HepG2 (cell line): ENCODE measurements at regions not wholly inside any gene's neighbourhood (a gene's known extent, or its start where the extent isn't known, plus 50 kb on each side); places are given as distances from the start of the nearest gene placed in this dataset.

Experiments used
- ATAC-seq: fragments of 200-7000 bp; cut with Tn5 transposase; 3 replicates; pipeline ENCODE4 v1.9.1; 2020; ENCODE audit warnings: mild to moderate bottlenecking, moderate library complexity
- BruUV-seq: library from RNA; stranded (reverse); fragments of 400-500 nt; replicated peaks from 2 replicates; lab custom pipeline; 2021; lab: Mats Ljungman, UMichigan
- CTCF ChIA-PET: fragments of 300-600 bp; formaldehyde crosslinking; extraction: SDS; loops from one replicate; lab custom pipeline; 2021; ENCODE audit warnings: low total read pairs, inconsistent platforms, low intra/inter-chr PET ratio; lab: Yijun Ruan, JAX
- POLR2A ChIA-PET: fragments of 350-600 bp; sonication (Branson Sonifier 250); formaldehyde crosslinking; loops from one replicate; lab custom pipeline; 2020; ENCODE audit warnings: antibody characterized with exemption, inconsistent platforms; lab: Yijun Ruan, JAX
- DNase-seq: peaks from one replicate; pipeline ENCODE4 v3.0.0-alpha.2; 2015; ENCODE audit warnings: low spot score
- FAIRE-seq: peaks from 3 replicates; lab custom pipeline; 2011; peaks lifted over from hg19 to GRCh38; lab: Jason Lieb, UNC
- H2AFZ ChIP-seq: one replicate; pipeline ENCODE4 v1.6.1; 2011; ENCODE audit warnings: low read length, inconsistent platforms
- H3K27ac ChIP-seq: fragments of 300-600 bp; 3 replicates; pipeline ENCODE4 v1.8.0; 2011; ENCODE audit warnings: mixed run types, mild to moderate bottlenecking, mixed read lengths, low read length, inconsistent platforms; ENCODE audit not compliant: insufficient read depth; ENCODE audit errors: extremely low read length
- H3K27me3 ChIP-seq, 2 experiments: fragments of 200-600 bp in 1 of 2; 2 replicates in 1 of 2; 3 replicates in 1 of 2; pipeline versions ENCODE4 v1.6.0 to v1.8.0; 2011; ENCODE audit warnings: low read length in 2 of 2, mild to moderate bottlenecking in 2 of 2, moderate library complexity in 2 of 2, inconsistent platforms in 1 of 2; ENCODE audit not compliant: insufficient read depth in 2 of 2, control insufficient read depth in 1 of 2
- H3K36me3 ChIP-seq, 2 experiments: fragments of 200-600 bp in 1 of 2; replicated peaks in 1 of 2; 2 replicates in 1 of 2; 3 replicates in 1 of 2; pipeline versions ENCODE4 v1.5.1 to v1.8.0; 2011; ENCODE audit warnings: low read length in 2 of 2, inconsistent platforms in 1 of 2; ENCODE audit not compliant: insufficient read depth in 2 of 2, control insufficient read depth in 1 of 2
- H3K4me1 ChIP-seq: 2 replicates; pipeline ENCODE4 v1.5.1; 2012; ENCODE audit warnings: low read length, inconsistent platforms; ENCODE audit not compliant: insufficient read depth
- H3K4me2 ChIP-seq: 2 replicates; pipeline ENCODE4 v1.6.0; 2011; ENCODE audit warnings: low read depth, low read length, inconsistent platforms
- H3K4me3 ChIP-seq, 3 experiments: fragments of 200-600 bp in 1 of 3; sonication (generic), shearing (Covaris generic) in 1 of 3; replicated peaks in 1 of 3; 2 replicates each; pipeline ENCODE4 v1.5.1; 2011 to 2016; ENCODE audit warnings: low read length in 3 of 3, inconsistent platforms in 2 of 3, low read depth in 2 of 3, mild to moderate bottlenecking in 2 of 3, control low read depth in 1 of 3, mixed read lengths in 1 of 3; ENCODE audit not compliant: insufficient read depth in 1 of 3
- H3K79me2 ChIP-seq: one replicate; pipeline ENCODE4 v1.6.1; 2011; ENCODE audit warnings: low read length, inconsistent platforms; ENCODE audit not compliant: insufficient read depth
- H3K9ac ChIP-seq: 2 replicates; pipeline ENCODE4 v1.6.0; 2011; ENCODE audit warnings: mild to moderate bottlenecking, low read depth, low read length, inconsistent platforms; ENCODE audit not compliant: insufficient read depth
- H3K9me3 ChIP-seq: 2 replicates; pipeline ENCODE4 v1.5.1; 2012; ENCODE audit warnings: mild to moderate bottlenecking, low read length
- H4K20me1 ChIP-seq: 2 replicates; pipeline ENCODE4 v1.6.0; 2011; ENCODE audit warnings: inconsistent platforms, mild to moderate bottlenecking, low read length, moderate library complexity; ENCODE audit not compliant: insufficient read depth
- ELF1 ChIP-seq: sonication (generic); formaldehyde crosslinking; IDR thresholded peaks from 2 replicates; pipeline ENCODE4 v1.4.0; 2020; ENCODE audit warnings: missing genetic modification reagents
- GTF3A ChIP-seq: sonication (generic); formaldehyde crosslinking; conservative IDR thresholded peaks from 2 replicates; pipeline ENCODE4 v1.4.0; 2020; ENCODE audit warnings: mild to moderate bottlenecking, missing genetic modification reagents
- KDM5B ChIP-seq: sonication (generic); formaldehyde crosslinking; IDR thresholded peaks from 2 replicates; pipeline ENCODE4 v1.4.0; 2020; ENCODE audit warnings: missing genetic modification reagents, mild to moderate bottlenecking, borderline replicate concordance
- MYNN ChIP-seq: sonication (generic); formaldehyde crosslinking; IDR thresholded peaks from 2 replicates; pipeline ENCODE4 v1.4.0; 2020; ENCODE audit warnings: mild to moderate bottlenecking, low read depth, missing genetic modification reagents
- NFIB ChIP-seq: sonication (generic); formaldehyde crosslinking; IDR thresholded peaks from 2 replicates; pipeline ENCODE4 v1.9.0; 2021; ENCODE audit warnings: missing genetic modification reagents, mild to moderate bottlenecking, borderline replicate concordance
- PRDM4 ChIP-seq: sonication (generic); formaldehyde crosslinking; IDR thresholded peaks from 2 replicates; pipeline ENCODE4 v1.9.0; 2021; ENCODE audit warnings: missing genetic modification reagents, borderline replicate concordance
- RFX3 ChIP-seq: IDR thresholded peaks from 2 replicates; pipeline ENCODE4 v1.6.1; 2016; ENCODE audit warnings: missing biosample characterization, missing genetic modification reagents
- XBP1 ChIP-seq: sonication (generic); formaldehyde crosslinking; IDR thresholded peaks from 2 replicates; pipeline ENCODE4 v1.5.0; 2020; ENCODE audit warnings: missing genetic modification reagents
- ZFP41 ChIP-seq: sonication (generic); formaldehyde crosslinking; IDR thresholded peaks from 2 replicates; pipeline ENCODE4 v1.4.0; 2020; ENCODE audit warnings: mild to moderate bottlenecking, missing genetic modification reagents, borderline replicate concordance
- WGBS: methylation state at CpG from one replicate; pipeline ENCODE4 v1.1.6; 2017; ENCODE audit warnings: low lambda C conversion rate; 5-methylcytosine and 5-hydroxymethylcytosine counted together
- in situ Hi-C: cut with HindIII; loops from 2 replicates; pipeline ENCODE4 v1.10.0; 2017; ENCODE audit warnings: low pct_unique_long_range_greater_than_20kb; ENCODE audit not compliant: extremely low pct_ligation_motif_present
- intact Hi-C: fragments of 100-400 bp; cut with micrococcal nuclease; formaldehyde crosslinking; loops from one replicate; pipeline ENCODE4 v1.10.0; 2022; ENCODE audit not compliant: unreplicated experiment

- ChIA-PET CTCF (no interaction called here), POLR2A (no interaction called here)
- Histone ChIP-seq H3K79me2 (no peaks in the 10 kb centered on the region), H3K27me3 (peaks cover 0 to 7% of the 10 kb centered on the region in 2 experiments; a peak in 4 of 5 replicates), H3K9ac (no peak overlapping the region), H3K4me1 (0 out of 2 replicates have a peak, but pooled peaks cover 7% of the 10 kb centered on the region), H3K36me3 (no peaks in the 10 kb centered on the region), H3K9me3 (no peaks in the 10 kb centered on the region), H4K20me1 (no peaks in the 10 kb centered on the region), H3K4me3 (no peak overlapping the region), H2AFZ (no peak overlapping the region), H3K4me2 (no peak overlapping the region), H3K27ac (no peak overlapping the region)
- 61% methylated on average over 7 of the region's 7 CpGs for WGBS
- ATAC-seq (no peak), DNase-seq (no peak), FAIRE-seq (no peak)
- BruUV-seq, result no TSS peak
- in situ Hi-C loops (loop anchor here (5.0 to 10.0 kb wide), 2 partner anchors 77 to 635 kb away; partner anchors contain the start of gene FOXC2), intact Hi-C loops (no loop called here)
- TF ChIP-seq NFIB (CRISPR knock-in tag) (no peak), ZFP41 (CRISPR knock-in tag) (no peak), ELF1 (CRISPR knock-in tag) (no peak), PRDM4 (no peak), MYNN (no peak), RFX3 (no peak), XBP1 (no peak), KDM5B (CRISPR knock-in tag) (no peak), GTF3A (no peak)
Measured at GRCh38 chr16:87199901-87200300, 117.3 kb downstream of the C16orf95 start.
